ENCODE measurements at regions not wholly inside any gene's neighbourhood (a gene's known extent, or its start where the extent isn't known, plus 50 kb on each side); places are given as distances from the start of the nearest gene placed in this dataset.

DNA sequence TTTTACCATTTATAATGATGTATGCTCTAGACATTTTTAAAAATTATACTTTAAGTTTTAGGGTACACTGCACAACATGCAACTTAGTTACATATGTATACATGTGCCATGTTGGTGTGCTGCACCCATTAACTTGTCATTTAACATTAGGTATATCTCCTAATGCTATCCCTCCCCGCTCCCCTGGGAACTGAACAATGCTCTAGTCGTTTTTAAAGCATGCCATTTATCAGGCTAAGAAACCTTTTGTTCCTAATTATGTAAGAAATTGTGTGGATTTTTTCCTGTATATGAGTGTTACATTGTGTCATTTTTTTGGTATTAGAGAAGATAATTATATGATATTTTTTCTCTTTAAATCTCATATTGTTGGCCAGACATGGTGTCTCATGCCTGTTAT lies 72.8 kb upstream of the SGCD start:
- no peak for TF ChIP-seq POLR2A (IDR thresholded peaks at IDR 0.05; ENCODE audit: borderline replicate concordance, extremely low read depth, insufficient read depth, insufficient read length)
- no peak for TF ChIP-seq YY1 (IDR thresholded peaks at IDR 0.05; ENCODE audit: extremely low read depth, insufficient replicate concordance, low read depth, low read length)
- TF ChIP-seq, protein P1, sequence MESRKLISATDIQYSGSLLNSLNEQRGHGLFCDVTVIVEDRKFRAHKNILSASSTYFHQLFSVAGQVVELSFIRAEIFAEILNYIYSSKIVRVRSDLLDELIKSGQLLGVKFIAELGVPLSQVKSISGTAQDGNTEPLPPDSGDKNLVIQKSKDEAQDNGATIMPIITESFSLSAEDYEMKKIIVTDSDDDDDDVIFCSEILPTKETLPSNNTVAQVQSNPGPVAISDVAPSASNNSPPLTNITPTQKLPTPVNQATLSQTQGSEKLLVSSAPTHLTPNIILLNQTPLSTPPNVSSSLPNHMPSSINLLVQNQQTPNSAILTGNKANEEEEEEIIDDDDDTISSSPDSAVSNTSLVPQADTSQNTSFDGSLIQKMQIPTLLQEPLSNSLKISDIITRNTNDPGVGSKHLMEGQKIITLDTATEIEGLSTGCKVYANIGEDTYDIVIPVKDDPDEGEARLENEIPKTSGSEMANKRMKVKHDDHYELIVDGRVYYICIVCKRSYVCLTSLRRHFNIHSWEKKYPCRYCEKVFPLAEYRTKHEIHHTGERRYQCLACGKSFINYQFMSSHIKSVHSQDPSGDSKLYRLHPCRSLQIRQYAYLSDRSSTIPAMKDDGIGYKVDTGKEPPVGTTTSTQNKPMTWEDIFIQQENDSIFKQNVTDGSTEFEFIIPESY (IDR thresholded peaks at IDR 0.05; ENCODE audit: extremely low read depth, insufficient replicate concordance, low read length), result no peak
- TF ChIP-seq, protein P2, sequence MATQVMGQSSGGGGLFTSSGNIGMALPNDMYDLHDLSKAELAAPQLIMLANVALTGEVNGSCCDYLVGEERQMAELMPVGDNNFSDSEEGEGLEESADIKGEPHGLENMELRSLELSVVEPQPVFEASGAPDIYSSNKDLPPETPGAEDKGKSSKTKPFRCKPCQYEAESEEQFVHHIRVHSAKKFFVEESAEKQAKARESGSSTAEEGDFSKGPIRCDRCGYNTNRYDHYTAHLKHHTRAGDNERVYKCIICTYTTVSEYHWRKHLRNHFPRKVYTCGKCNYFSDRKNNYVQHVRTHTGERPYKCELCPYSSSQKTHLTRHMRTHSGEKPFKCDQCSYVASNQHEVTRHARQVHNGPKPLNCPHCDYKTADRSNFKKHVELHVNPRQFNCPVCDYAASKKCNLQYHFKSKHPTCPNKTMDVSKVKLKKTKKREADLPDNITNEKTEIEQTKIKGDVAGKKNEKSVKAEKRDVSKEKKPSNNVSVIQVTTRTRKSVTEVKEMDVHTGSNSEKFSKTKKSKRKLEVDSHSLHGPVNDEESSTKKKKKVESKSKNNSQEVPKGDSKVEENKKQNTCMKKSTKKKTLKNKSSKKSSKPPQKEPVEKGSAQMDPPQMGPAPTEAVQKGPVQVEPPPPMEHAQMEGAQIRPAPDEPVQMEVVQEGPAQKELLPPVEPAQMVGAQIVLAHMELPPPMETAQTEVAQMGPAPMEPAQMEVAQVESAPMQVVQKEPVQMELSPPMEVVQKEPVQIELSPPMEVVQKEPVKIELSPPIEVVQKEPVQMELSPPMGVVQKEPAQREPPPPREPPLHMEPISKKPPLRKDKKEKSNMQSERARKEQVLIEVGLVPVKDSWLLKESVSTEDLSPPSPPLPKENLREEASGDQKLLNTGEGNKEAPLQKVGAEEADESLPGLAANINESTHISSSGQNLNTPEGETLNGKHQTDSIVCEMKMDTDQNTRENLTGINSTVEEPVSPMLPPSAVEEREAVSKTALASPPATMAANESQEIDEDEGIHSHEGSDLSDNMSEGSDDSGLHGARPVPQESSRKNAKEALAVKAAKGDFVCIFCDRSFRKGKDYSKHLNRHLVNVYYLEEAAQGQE (IDR thresholded peaks at IDR 0.05; ENCODE audit: low read depth), result no peak
- TF ChIP-seq ZFX (IDR thresholded peaks at IDR 0.05), result no peak
- no peak for TF ChIP-seq SIN3A (IDR thresholded peaks at IDR 0.05; ENCODE audit: low read depth)
- TF ChIP-seq JUND (IDR thresholded peaks at IDR 0.05), result no peak
- no peak for TF ChIP-seq ZNF274 (IDR thresholded peaks at IDR 0.05; ENCODE audit: low read depth, low read length)
- no peak for TF ChIP-seq EGR1 (IDR thresholded peaks at IDR 0.05; ENCODE audit: low read depth)
- no peak for TF ChIP-seq FOSL1 (IDR thresholded peaks at IDR 0.05; ENCODE audit: low read depth)
- no peak for TF ChIP-seq SRF (IDR thresholded peaks at IDR 0.05; ENCODE audit: low read depth)
- no peak for TF ChIP-seq EZH2 (IDR thresholded peaks at IDR 0.05)
- TF ChIP-seq POLR2AphosphoS5 (IDR thresholded peaks at IDR 0.05; ENCODE audit: low read depth, low read length), result no peak
- no peak for TF ChIP-seq SP1 (IDR thresholded peaks at IDR 0.05; ENCODE audit: low read depth)
- TF ChIP-seq, protein P3, sequence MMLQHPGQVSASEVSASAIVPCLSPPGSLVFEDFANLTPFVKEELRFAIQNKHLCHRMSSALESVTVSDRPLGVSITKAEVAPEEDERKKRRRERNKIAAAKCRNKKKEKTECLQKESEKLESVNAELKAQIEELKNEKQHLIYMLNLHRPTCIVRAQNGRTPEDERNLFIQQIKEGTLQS (IDR thresholded peaks at IDR 0.05), result no peak
- H3K4me2 ChIP-seq (ENCODE audit: low read length), result no peak overlapping the region
- no peaks in the 10 kb centered on the region for H3K79me2 ChIP-seq (ENCODE audit: insufficient read depth, low read length)
- RAD21 ChIA-PET (ENCODE audit: low non-redundant PET in 1 of 2, low total read pairs in 2 of 2, uncharacterized antibody in 2 of 2, unreplicated experiment in 2 of 2), result no interaction called here
- no peak overlapping the region for H3K4me3 ChIP-seq (replicated peaks in 1 of 2; ENCODE audit: low read depth in 1 of 2, low read length in 2 of 2)
- POLR2A ChIA-PET, result no interaction called here
- no peaks in the 10 kb centered on the region for H3K9me2 ChIP-seq (ENCODE audit: insufficient read depth)
- intact Hi-C loops (cut with micrococcal nuclease), result no loop called here
- H4K20me1 ChIP-seq (ENCODE audit: insufficient read depth), result no peaks in the 10 kb centered on the region
- CTCF ChIA-PET, result no interaction called here
- no peaks in the 10 kb centered on the region for H3K4me1 ChIP-seq (ENCODE audit: control insufficient read depth in 1 of 2, insufficient read depth in 2 of 2, low read length in 2 of 2)
- DNase-seq (ENCODE audit: low read depth, low spot score), result no peak
- H3K9ac ChIP-seq (ENCODE audit: low read length), result no peak overlapping the region
- no peak overlapping the region for H3K27ac ChIP-seq (ENCODE audit: low read depth, low read length)
- H2AFZ ChIP-seq (ENCODE audit: low read depth, low read length, poor library complexity, severe bottlenecking), result no peak overlapping the region
- no TSS peak for BruUV-seq (replicated peaks)
- H3K9me3 ChIP-seq (ENCODE audit: control insufficient read depth in 1 of 2, insufficient read depth in 1 of 2, low read depth in 1 of 2, low read length in 2 of 2), result 0 out of 4 replicates have a peak, but pooled peaks cover 0 to 3% of the 10 kb centered on the region in 2 experiments
- no peaks in the 10 kb centered on the region for H3K36me3 ChIP-seq (ENCODE audit: control insufficient read depth in 1 of 2, insufficient read depth in 2 of 2, low read length in 2 of 2)
- ATAC-seq, result no peak
- no peaks in the 10 kb centered on the region for H3K27me3 ChIP-seq (ENCODE audit: insufficient read depth, low read length)
